Caki2 (cell line): ENCODE measurements at regions not wholly inside any gene's neighbourhood (a gene's known extent, or its start where the extent isn't known, plus 50 kb on each side); places are given as distances from the start of the nearest gene placed in this dataset.

Source experiments
- DNase-seq: peaks from one replicate; pipeline ENCODE4 v3.0.0-alpha.2; 2015; ENCODE audit warnings: low read depth
- in situ Hi-C: cut with HindIII; loops from 2 replicates; pipeline ENCODE4 v1.10.0; 2016; ENCODE audit warnings: low sequenced_read_pairs, low pct_unique_long_range_greater_than_20kb, mixed read lengths

DNA sequence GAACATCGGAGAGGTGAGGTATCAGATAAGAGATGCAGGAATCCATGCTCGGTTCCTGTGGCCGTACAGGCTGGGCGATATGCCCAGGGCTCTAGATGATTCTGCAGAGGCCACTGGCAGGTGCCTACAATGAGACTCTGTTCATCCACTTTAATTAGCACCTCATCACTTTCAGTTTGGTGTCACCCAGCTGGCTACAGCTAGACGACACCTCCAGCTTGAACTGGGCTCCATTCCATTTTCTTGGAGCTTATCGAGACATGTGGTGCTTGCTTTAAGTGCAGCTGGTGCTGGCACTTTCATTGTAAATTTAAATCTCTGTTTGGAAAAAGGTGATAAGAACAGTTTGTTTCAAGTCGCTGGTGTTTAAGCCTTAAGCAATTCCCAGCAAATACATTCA lies 322.5 kb upstream of the ADGRL2 start:
- no peak for DNase-seq
- in situ Hi-C loops = no loop called here

DNA sequence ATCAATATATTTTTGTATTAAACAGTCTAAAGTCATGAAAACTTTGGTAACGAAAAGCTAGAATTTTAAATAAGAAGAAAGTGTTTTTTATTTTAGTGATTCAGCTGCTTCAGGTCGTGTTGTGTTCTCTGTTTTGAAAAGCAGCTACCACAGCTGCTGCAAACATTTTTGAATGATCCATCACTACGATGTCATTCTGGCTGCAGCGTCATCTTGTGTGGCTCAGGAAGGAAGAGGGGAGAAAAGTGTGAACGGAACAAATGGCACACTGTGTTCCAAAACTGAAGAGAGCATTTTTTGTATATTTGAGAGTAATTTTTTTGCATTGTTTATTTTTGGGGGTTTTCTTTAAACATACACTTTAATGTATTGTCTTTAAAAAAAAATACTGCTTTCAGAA lies 323.0 kb upstream of the ADGRL2 start:
- in situ Hi-C loops = no loop called here
- DNase-seq = no peak

GRCh38 chr1:81472387-81472786 lies 328.3 kb upstream of the ADGRL2 start:
- no peak for DNase-seq
- in situ Hi-C loops = no loop called here

DNA sequence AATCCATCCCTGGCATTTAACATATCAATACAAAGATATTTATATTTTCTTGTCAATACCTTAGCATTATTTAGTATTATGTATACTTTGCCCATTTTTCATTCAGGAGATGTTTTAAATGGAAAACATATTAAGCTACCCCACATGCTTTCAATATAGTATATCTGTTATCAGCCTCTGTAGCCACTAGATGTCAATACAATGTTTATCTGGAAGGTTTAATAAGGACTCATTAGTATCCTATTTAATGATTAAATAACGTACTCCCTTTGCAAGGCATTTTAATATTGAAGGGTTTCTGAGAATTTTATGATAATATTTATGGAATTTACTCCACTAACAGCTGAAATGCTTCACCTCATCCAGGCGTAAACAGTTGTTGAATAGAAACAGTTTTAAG lies 329.5 kb upstream of the ADGRL2 start:
- DNase-seq = no peak
- in situ Hi-C loops = no loop called here

DNA sequence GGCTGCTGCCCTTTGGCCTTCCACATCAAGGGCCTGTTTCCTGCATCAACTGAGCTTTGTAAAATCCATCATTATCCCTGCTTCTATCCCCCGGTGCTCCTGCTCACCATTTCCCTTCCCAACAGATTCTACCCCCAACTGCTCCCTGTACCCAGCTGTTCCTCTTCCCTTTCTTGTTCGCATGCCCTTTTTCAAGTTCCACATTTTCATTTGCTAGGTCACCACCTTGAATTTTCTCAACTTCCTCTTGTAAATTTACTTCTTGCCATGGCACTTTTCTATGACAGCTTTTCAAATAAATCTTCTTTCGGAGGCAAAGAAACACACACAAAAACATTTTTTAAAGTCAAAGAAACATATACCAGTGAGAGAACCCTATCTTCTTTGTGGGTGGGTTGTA lies 330.5 kb upstream of the ADGRL2 start:
- in situ Hi-C loops = no loop called here
- no peak for DNase-seq

GRCh38 chr1:81467383-81467782 lies 333.4 kb upstream of the ADGRL2 start:
- no peak for DNase-seq
- in situ Hi-C loops = no loop called here

DNA sequence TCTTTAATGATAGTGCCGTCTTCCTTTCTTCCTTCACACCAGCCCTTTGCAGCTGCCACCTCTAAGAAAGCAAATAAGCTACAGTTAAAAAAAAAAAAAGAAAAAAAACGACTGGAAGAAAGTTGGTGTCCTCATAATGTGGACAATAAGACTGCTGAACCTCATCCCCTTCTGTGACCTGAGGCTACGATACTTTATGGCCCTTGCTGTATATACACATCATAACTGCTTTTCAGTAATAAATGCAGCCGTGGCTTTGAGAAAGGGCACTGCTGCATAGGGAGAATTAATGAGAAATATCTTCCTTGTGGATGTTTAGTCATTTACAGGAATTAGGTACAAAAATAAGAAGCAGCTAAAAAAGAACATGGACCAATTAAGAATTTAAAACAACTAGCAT lies 333.8 kb upstream of the ADGRL2 start:
- in situ Hi-C loops = no loop called here
- DNase-seq = no peak

DNA sequence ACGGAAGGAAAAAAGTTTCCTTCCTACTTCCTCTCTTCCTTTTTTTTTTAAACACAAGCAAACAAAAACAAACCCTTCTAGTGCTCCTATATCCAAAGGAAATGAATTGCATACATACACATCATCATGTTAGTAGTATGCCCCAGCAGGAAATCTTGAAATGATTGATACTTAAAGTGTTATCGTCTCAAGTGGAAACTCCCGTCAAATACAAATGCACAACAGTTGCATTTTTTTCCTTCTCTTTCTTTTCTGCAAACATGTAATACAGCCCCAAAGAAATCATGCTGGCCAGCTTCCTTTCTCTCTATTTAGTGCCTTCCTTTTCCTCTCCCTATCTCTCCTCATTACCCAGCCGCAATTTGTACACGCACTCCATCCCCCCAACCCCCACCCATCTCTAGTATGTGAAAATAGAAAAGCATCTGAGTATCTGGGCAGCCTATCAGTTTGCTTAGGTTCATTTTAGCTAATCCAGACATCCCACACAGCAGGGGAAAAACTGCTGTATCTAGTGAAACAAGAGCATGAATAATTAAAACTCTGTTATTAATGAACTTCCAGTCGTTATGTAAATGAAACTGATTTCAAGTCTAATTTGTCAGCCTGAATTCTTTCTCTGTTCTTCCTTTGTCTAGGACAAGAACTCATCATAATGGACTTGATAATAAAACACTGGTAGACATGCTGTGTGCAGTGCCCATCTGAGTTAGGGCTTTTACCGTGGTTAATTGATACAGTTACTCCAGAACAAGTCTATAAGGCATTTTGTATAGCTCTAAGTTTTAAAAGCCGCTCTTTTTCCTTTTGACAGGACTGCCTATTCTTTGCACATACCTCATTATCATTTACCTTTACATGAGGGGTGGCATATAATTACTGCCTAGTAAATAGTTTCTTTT lies 336.5 kb upstream of the ADGRL2 start:
- in situ Hi-C loops = no loop called here
- DNase-seq = no peak

- DNase-seq = no peak
- in situ Hi-C loops = no loop called here
These were observed 341.7 kb upstream of the ADGRL2 start for GRCh38 chr1:81459043-81459442.

DNA sequence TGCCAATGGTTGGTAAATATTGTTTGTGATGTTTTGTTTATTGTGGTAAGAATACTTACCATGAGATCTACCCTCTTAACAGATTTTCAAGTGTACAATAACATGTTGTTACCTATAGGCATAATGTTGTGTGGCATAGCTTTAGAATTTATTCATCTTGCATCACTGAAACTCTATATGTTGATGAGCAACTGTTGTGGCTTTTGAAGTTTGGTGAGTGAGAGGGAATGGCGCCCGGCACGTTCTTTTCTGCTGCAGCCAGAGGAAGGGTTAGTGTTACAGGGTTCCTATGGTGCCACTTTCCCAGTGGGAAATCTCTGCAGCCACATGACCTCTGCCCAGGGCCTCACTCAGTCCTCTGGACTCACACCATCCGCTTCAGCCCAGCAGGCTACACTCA lies 342.5 kb upstream of the ADGRL2 start:
- in situ Hi-C loops = no loop called here

DNA sequence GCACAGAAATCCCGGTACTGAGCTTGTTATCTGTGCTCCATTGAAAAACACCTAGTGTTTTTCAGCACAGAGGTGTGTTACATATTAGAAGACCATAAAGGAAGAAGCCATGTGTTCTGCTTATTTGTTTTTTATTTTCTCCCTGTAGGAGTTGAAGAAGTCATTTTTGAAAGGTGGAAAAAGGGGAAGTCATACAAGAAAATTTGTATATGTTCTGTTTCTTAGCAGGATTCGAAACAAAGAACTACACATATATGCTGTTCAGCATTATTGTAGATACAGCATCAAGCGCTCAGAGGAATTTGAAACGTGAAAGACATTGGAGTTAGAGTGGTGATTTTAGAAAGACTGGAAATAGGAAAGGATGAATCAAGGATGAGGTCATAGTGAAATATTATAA lies 345.3 kb upstream of the ADGRL2 start:
- DNase-seq = no peak
- in situ Hi-C loops = no loop called here

More for the DNA sequence above, 342.5 kb upstream of the ADGRL2 start:
- no peak for DNase-seq

DNA sequence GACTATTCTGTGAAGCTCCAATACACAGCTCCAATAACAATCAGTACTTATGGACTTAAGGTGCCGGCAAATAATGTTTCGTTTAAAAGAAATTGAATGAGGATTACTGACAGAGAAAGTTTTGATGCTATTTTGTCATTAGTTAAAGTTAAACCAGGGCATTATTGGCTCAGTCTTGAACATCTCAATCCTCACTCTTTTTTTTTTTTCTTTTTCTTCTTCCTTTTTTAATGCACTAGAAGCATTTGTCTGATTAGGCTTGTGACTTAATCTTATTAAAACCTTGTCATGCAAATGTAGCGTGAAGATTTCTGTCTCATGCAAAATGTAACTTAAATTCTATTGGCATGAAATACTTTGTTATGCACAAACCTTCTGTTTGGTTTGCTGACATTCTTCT lies 346.8 kb upstream of the ADGRL2 start:
- in situ Hi-C loops = no loop called here
- DNase-seq = no peak

- in situ Hi-C loops = no loop called here
- DNase-seq = no peak
These were observed 347.4 kb upstream of the ADGRL2 start for GRCh38 chr1:81453367-81453703.

DNA sequence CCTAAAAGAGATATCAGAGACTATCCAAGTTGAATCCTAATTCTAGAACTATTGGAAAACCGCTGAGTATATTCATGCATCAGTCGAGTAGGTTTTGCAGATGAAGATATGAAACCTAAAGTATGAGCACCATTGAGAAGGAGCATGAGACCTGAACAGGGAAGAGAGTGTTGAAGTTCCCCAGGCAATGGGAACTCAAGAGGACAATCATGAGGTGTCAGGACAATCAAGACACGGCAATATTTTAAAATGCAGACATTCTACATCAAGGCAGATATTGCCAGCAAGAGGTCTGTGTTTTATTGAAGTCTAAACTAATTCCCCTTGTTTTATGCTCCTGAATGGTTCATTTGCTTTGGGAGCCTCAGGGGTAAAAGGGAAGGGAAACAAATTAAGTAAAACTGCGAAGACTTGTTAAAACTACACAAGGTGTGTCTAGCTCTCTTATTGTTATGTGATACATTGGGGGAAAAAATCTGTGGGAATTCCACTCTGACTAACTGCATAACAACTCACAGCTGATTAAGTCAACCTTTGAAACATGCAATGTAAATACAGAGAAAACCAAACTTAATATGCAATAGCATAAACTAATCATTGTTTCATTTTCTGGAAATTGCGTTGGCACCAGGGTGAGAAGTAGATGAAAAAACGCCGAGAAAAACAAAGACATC lies 347.9 kb upstream of the ADGRL2 start:
- no peak for DNase-seq
- in situ Hi-C loops = no loop called here

GRCh38 chr1:81449786-81450185 lies 350.9 kb upstream of the ADGRL2 start:
- no peak for DNase-seq

GRCh38 chr1:81446000-81446669 lies 354.6 kb upstream of the ADGRL2 start:
- DNase-seq = no peak
- in situ Hi-C loops = no loop called here

More at GRCh38 chr1:81449786-81450185, 350.9 kb upstream of the ADGRL2 start:
- in situ Hi-C loops = no loop called here

- DNase-seq = no peak
- in situ Hi-C loops = no loop called here
These were observed 357.4 kb upstream of the ADGRL2 start for GRCh38 chr1:81443288-81443687.

- in situ Hi-C loops = no loop called here
- DNase-seq = no peak
These were observed 361.5 kb upstream of the ADGRL2 start for GRCh38 chr1:81439046-81439823.

GRCh38 chr1:81437649-81438048 lies 363.1 kb upstream of the ADGRL2 start:
- in situ Hi-C loops = no loop called here
- no peak for DNase-seq
